SJSA1 (cell line): ENCODE measurements at regions not wholly inside any gene's neighbourhood (a gene's known extent, or its start where the extent isn't known, plus 50 kb on each side); places are given as distances from the start of the nearest gene placed in this dataset.
"Not testable (repeated sequence)": the region's sequence is repeated elsewhere in the genome, so short reads cannot be mapped to it uniquely, and the experiment has no call there.

ENCODE experiments used
- DNase-seq, 2 experiments: peaks; one replicate each; pipeline ENCODE4 v3.0.0-alpha.2; 2015 to 2020; ENCODE audit warnings: low spot score in 2 of 2, low read depth in 1 of 2
- H3K27ac ChIP-seq: fragments of 250-450 bp; sonication (Bioruptor Pico); 2 replicates; pipeline ENCODE4 v1.5.1; 2020; ENCODE audit warnings: mild to moderate bottlenecking, moderate library complexity
- H3K27me3 ChIP-seq: fragments of 250-450 bp; sonication (Bioruptor Pico); replicated peaks from 2 replicates; pipeline ENCODE4 v1.5.1; 2020; ENCODE audit warnings: mild to moderate bottlenecking, moderate library complexity
- H3K36me3 ChIP-seq: fragments of 250-450 bp; sonication (Bioruptor Pico); 2 replicates; pipeline ENCODE4 v1.5.1; 2020; ENCODE audit warnings: mild to moderate bottlenecking
- H3K4me1 ChIP-seq: fragments of 250-450 bp; sonication (Bioruptor Pico); replicated peaks from 2 replicates; pipeline ENCODE4 v1.6.1; 2021; ENCODE audit warnings: mild to moderate bottlenecking
- H3K4me3 ChIP-seq: fragments of 250-450 bp; sonication (Bioruptor Pico); 2 replicates; pipeline ENCODE4 v1.5.1; 2020; ENCODE audit warnings: mild to moderate bottlenecking
- H3K9me3 ChIP-seq: fragments of 250-450 bp; sonication (Bioruptor Pico); replicated peaks from 2 replicates; pipeline ENCODE4 v1.5.1; 2020; ENCODE audit warnings: mild to moderate bottlenecking

DNA sequence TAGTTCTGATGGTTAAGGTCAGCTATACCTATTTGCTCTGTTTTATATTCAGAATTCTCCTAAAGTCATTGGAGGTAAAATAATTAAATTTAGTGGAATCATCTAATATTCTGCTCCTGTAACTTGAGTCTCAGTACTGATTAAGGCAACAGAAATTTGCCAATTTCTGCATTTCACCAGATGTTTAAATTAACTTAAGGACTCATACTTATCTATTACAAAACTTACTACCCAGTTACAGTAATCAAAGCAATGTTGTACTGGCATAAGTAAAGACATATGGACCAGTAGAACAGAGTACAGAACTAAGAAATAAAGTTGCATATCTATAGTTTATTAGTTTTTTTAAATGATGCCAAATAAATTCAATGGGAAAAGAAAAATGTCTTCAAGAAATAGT lies 1043.8 kb downstream of the OTOL1 start:
- Histone ChIP-seq H3K27ac (no peak overlapping the region), H3K9me3 (no peaks in the 10 kb centered on the region; the same call in 1 of the 2 replicates), H3K4me1 (no peaks in the 10 kb centered on the region), H3K36me3 (no peaks in the 10 kb centered on the region), H3K4me3 (no peak overlapping the region), H3K27me3 (no peaks in the 10 kb centered on the region)
- no peak for DNase-seq

DNA sequence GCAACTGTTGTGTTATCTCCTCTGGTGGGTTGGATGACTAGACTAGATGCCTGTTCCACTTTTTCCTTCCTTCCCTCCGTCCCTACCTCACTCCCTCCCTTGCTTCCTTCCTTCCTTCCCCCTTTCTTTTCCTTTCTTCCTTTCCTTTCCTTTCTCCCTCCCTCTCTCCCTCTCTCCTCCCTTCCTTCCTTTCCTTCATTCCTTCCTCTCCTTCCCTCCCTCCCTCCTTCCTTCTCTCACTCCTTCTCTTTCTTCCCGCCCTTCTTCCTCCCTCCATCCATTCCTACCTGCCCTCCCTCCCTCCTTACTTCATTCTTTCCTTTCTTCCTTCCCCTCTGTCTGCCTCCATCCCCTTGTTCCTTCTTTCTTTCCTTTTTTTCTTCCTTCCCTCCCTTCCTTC lies 1045.3 kb downstream of the OTOL1 start:
- no peaks in the 10 kb centered on the region for H3K36me3 ChIP-seq
- H3K27ac ChIP-seq, result no peak overlapping the region
- H3K4me1 ChIP-seq, result no peaks in the 10 kb centered on the region
- no peak overlapping the region for H3K4me3 ChIP-seq
- DNase-seq, result no peak
- H3K27me3 ChIP-seq, result no peaks in the 10 kb centered on the region
- H3K9me3 ChIP-seq, result no peaks in the 10 kb centered on the region; the same call in 1 of the 2 replicates

DNA sequence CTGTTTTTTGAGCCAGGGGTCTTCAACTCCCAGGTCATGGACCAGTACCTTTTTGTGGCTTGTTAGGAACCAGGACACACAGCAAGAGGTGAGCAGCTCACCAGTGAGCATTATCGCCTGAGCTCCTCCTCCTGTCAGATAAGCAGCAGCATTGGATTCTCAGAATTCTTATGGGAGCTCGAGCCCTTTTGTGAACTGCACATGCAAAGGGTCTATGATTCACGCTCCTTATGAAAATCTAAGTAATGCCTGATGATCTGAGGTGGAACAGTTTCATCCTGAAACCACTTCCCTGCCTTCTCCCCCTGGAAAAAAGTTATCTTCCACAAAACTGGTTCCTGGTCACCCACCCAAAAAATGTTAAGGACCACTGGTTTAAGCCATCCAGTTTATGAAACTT lies 1047.6 kb downstream of the OTOL1 start:
- Histone ChIP-seq H3K36me3 (no peaks in the 10 kb centered on the region), H3K4me1 (no peaks in the 10 kb centered on the region), H3K27ac (no peak overlapping the region), H3K9me3 (no peaks in the 10 kb centered on the region; the same call in 1 of the 2 replicates), H3K27me3 (no peaks in the 10 kb centered on the region), H3K4me3 (no peak overlapping the region)
- no peak for DNase-seq

DNA sequence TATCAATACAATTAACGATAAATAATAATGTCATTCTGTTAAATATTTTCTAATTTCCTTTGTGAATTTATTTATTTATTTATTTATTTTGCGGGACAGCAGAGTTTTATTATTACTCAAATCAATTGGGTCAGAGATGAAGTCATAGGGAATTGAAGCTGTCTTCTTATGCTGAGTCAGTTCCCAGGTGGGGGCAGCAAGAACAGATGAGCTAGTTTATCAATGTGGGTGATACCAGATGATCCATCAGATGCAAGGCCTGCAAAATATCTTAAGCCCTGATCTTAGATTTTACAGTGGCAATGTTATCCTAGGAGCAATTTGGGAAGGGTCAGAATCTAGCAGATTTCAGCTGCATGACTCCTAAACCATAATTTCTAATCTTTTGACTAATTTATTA lies 1050.3 kb downstream of the OTOL1 start:
- H3K27ac ChIP-seq, result no peak overlapping the region

DNA sequence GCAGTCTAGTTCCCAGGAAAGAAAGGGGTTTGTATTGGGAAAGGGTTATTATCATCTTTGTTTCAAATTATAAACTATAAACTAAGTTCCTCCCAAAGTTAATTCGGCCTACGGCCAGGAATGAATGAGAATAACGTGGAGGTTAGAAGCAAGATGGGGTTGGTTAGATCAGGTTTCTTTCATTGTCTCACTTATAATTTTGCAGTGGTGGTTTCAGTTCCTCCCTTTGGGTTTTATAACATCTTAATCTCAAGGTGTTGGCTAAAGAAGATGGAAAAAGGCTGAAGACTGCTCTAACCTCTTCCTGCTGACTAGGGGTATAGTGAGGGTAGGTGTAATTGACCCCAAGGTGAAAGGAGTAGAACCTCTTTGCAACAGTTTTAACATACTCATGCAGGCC lies 1050.7 kb downstream of the OTOL1 start:
- Histone ChIP-seq H3K27ac (no peak overlapping the region), H3K9me3 (no peaks in the 10 kb centered on the region), H3K36me3 (no peaks in the 10 kb centered on the region), H3K4me1 (no peaks in the 10 kb centered on the region), H3K27me3 (no peaks in the 10 kb centered on the region), H3K4me3 (no peak overlapping the region)
- DNase-seq, result no peak

More for the DNA sequence above, 1050.3 kb downstream of the OTOL1 start:
- H3K4me1 ChIP-seq, result no peaks in the 10 kb centered on the region
- no peak overlapping the region for H3K4me3 ChIP-seq
- H3K27me3 ChIP-seq, result no peaks in the 10 kb centered on the region
- H3K36me3 ChIP-seq, result no peaks in the 10 kb centered on the region
- DNase-seq, result no peak
- H3K9me3 ChIP-seq, result no peaks in the 10 kb centered on the region

DNA sequence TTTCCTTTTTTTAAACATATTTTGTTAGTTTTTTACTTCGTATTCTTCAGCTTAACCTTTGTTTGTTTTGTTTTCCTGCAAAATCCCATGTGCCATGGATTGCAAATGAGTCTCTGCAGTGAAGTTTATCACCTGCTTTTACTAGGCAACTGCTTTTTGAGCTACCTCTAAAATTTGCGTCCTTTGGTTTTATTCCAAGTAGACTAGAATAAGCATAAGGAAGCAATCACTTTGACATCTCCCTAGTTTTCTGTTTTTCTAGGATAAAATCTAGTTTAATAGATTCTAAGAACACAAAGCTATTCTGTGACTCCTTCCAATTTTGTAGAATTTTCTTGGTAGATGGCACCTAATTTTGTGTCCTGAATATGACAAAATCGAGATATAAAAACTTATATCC lies 1059.2 kb downstream of the OTOL1 start:
- no peak for DNase-seq
- Histone ChIP-seq H3K27ac (no peak overlapping the region), H3K9me3 (no peaks in the 10 kb centered on the region), H3K36me3 (no peaks in the 10 kb centered on the region), H3K4me1 (no peaks in the 10 kb centered on the region), H3K4me3 (no peak overlapping the region), H3K27me3 (no peaks in the 10 kb centered on the region)

DNA sequence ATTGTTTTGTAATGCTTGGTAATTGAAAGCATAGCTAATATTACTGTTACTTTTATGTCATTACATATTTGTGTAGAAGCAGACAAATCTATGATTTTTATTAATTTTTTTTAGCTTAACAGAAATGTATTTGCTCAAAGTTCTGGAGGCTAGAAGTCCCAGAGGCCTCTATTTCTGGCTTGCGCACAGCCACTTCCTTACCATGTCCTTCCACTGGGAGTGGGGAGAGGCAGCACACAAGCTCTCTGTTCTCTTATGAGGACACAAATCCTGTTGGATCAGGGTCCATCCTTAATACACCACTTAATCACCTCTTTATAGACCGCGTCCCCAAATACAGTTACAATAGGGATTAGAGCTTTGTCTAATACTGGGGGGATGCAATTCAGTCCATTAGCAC lies 1061.4 kb downstream of the OTOL1 start:
- H3K36me3 ChIP-seq, result no peaks in the 10 kb centered on the region
- no peak overlapping the region for H3K4me3 ChIP-seq
- no peak for DNase-seq
- no peaks in the 10 kb centered on the region for H3K4me1 ChIP-seq
- H3K27me3 ChIP-seq, result no peaks in the 10 kb centered on the region
- no peak overlapping the region for H3K27ac ChIP-seq
- no peaks in the 10 kb centered on the region for H3K9me3 ChIP-seq

DNA sequence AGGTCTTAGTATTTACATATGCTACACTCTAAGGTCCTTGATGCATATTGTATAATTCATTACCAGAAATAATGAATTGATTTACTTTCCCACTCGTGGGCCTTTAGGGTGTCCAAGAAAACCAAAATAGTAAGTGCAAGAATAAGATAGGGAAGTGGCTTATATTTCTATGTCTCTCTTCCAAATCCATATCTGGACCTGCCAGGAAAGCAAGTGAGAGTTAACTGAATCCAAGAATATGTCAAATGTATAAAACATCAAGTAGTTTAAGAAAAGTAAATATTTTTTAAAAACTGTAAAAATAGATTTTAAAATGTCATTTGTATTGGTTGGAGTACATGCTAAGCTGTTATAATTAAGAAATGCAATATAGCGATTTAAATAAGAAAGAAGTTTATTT lies 1072.1 kb downstream of the OTOL1 start:
- Histone ChIP-seq H3K27ac (no peak overlapping the region), H3K27me3 (no peaks in the 10 kb centered on the region), H3K4me3 (no peak overlapping the region), H3K9me3 (no peaks in the 10 kb centered on the region), H3K36me3 (no peaks in the 10 kb centered on the region), H3K4me1 (no peaks in the 10 kb centered on the region)
- no peak for DNase-seq

DNA sequence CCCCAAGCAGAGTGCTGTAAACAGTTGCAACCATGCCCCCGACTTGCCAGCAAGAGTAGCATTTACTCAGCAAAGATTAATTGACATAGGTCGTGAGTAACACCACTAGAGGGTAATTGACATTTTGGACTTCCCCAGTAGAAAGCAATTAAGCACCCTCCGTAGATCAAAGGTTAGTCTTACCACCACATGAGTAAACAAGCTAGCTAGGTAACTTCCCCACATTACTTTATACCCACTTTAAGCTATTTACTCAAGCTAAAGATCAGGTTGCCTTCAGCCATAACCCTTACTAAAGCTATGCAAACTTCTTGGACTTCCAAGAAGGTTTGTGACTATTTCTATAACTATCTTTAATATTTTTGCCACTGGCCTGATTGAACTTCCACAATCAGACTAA lies 1072.7 kb downstream of the OTOL1 start:
- DNase-seq, result no peak
- H3K27me3 ChIP-seq, result no peaks in the 10 kb centered on the region
- H3K36me3 ChIP-seq, result no peaks in the 10 kb centered on the region
- no peak overlapping the region for H3K4me3 ChIP-seq
- H3K27ac ChIP-seq, result no peak overlapping the region
- no peaks in the 10 kb centered on the region for H3K4me1 ChIP-seq
- H3K9me3 ChIP-seq, result no peaks in the 10 kb centered on the region

DNA sequence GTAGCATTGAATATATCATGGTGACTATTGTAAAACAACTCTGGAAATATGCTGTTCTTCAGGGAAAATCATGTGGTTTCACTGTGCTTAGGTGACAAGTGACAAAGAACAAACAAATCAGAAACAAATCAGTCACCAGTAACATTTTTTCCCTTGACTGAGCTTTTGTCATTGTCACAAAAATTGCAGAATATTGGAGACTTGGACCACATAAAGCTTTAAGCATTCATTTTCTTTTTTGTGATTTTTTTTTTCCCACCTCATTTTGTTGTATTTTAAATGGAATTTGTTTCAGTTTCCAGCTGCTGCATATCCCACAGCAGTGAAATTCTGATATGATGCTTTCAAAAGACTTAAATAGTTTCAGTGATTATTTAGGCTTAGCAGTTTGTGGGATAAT lies 1088.4 kb downstream of the OTOL1 start:
- Histone ChIP-seq H3K27ac (no peak overlapping the region), H3K4me1 (no peaks in the 10 kb centered on the region), H3K4me3 (no peak overlapping the region), H3K36me3 (no peaks in the 10 kb centered on the region), H3K27me3 (no peaks in the 10 kb centered on the region), H3K9me3 (no peaks in the 10 kb centered on the region)
- DNase-seq, result no peak

DNA sequence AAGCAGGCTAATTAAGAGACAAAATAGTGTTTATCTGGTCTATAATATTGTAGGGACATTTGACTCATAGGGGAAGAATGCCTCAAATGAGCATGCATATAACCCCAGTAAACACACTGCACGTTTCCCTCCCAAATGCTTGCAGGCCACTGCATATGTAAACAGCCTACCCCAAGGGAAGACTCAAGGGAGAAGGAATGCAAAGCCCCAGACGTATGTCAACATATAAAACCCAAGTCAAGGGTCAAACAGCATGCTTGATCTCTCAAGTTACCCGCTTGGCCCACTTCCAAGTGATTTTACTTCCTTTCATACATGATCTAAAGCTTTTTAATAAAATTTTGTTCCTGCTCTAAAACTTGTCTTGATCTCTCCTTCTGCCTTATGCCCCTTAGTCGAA lies 1090.0 kb downstream of the OTOL1 start:
- Histone ChIP-seq H3K4me3 (no peak overlapping the region), H3K4me1 (no peaks in the 10 kb centered on the region), H3K27ac (no peak overlapping the region), H3K27me3 (no peaks in the 10 kb centered on the region), H3K36me3 (no peaks in the 10 kb centered on the region), H3K9me3 (no peaks in the 10 kb centered on the region)
- DNase-seq, result no peak

DNA sequence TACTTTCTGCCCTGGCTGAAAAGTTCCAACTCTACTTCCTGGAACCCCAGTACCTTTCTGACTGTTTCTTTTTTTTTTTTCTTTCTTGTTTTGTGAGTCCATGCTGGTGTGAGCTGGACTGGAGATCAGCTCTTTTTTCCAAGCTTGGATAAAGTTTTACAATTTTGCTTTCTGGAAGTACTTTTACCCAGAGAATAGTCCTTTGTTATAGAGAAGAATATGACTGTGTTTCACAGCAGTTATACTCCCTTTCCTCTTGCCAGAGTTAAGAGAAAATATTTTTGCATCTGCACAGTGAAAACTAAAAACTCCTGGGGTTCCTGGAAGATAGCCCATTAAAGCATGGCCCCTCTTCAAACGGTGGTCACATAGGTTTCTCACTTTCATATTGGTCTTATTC lies 1100.6 kb downstream of the OTOL1 start:
- H3K9me3 ChIP-seq, result no peaks in the 10 kb centered on the region
- no peaks in the 10 kb centered on the region for H3K36me3 ChIP-seq
- no peak for DNase-seq
- H3K4me3 ChIP-seq, result no peak overlapping the region
- no peaks in the 10 kb centered on the region for H3K4me1 ChIP-seq
- no peak overlapping the region for H3K27ac ChIP-seq
- H3K27me3 ChIP-seq, result no peaks in the 10 kb centered on the region

DNA sequence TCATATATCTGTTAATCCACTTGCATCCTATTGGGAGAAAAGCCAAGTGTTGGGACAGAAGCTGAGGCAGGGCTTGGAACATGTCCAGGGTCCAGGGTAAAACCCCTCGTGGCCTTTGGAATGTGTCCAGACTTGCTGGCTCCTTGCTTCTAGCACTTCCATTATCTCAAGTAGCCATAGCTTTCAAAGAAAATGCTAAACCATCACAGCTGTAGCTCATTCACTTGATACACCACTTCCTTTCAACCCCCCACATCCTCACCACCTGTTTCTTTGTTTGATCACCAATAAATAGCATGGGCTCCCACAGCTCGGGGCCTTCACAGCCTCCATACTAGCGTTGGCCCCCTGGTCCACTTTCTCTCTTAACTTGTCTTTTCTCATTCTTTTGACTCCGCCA lies 1101.9 kb downstream of the OTOL1 start:
- not testable (repeated sequence) for H3K4me1 ChIP-seq, H3K36me3 ChIP-seq, H3K9me3 ChIP-seq, H3K27ac ChIP-seq, H3K27me3 ChIP-seq, DNase-seq, H3K4me3 ChIP-seq

DNA sequence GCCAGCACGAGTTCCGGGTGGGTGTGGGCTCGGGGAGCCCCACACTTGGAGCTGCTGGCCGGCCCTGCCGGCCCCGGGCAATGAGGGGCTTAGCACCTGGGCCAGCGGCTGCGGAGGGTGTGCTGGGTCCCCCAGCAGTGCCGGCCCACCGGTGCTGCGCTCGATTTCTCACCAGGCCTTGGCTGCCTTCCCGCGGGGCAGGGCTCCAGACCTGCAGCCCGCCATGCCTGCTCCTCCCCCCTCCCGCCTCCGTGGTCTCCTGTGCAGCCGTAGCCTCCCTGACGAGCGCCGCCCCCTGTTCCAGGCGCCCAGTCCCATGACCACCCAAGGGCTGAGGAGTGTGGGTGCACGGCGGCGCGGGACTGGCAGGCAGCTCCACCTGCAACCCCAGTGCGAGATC lies 1103.1 kb downstream of the OTOL1 start:
- not testable (repeated sequence) for H3K36me3 ChIP-seq, DNase-seq, H3K4me1 ChIP-seq, H3K27ac ChIP-seq, H3K4me3 ChIP-seq, H3K9me3 ChIP-seq, H3K27me3 ChIP-seq

DNA sequence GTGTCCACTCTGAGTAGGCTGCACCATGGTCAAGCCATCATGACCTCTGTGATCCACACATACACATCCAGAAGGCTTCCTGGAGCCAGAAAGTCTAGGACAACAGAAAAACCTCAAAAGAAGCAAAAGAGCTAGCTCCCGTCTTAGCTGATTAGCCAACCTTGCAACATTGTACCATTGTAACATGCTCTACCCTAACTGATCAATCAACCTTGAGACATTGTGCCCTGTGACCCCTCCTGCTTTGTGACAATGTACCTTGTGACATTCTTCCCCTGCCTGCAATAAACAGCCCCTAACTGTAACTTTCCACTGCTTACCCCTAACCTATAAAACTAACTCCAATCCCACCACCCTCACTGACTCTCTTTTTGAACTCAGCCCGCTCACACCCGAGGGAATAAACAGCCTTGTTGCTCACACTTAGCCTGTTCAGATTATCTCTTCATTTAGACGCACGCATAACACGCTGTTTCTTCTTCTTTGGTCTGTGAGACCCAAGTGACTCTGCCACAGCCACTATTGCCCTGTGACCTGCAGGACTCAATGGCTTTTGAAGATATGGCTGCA lies 1104.6 kb downstream of the OTOL1 start:
- Histone ChIP-seq H3K9me3 (no peaks in the 10 kb centered on the region), H3K4me3 (no peak overlapping the region), H3K27ac (no peak overlapping the region), H3K27me3 (no peaks in the 10 kb centered on the region), H3K36me3 (no peaks in the 10 kb centered on the region), H3K4me1 (no peaks in the 10 kb centered on the region)
- no peak for DNase-seq
